ENCODE measurements at regions not wholly inside any gene's neighbourhood (a gene's known extent, or its start where the extent isn't known, plus 50 kb on each side); places are given as distances from the start of the nearest gene placed in this dataset.
"Not testable (repeated sequence)": the region's sequence is repeated elsewhere in the genome, so short reads cannot be mapped to it uniquely, and the experiment has no call there.

DNA sequence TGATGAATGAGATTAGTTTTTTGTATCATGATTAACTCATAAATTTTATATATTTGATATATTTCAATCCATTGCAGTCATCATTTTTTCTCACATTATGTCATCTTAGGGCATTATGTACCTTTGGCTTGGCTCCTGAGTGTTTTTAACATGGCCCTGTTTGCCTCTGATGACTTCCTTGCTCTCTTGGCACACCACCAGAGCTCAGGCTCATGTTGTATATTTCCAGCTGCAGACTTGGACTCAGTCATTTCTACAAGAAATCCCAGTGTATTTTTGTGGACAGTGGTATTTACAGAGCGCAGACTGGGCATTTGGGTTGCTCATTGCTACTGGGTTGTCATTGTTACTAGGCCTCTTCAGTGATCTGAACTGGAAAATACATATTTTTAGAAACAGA is 188.5 kb downstream of the ADRA2A start:
- DNase-seq (ENCODE audit: low read depth), result no peak

DNA sequence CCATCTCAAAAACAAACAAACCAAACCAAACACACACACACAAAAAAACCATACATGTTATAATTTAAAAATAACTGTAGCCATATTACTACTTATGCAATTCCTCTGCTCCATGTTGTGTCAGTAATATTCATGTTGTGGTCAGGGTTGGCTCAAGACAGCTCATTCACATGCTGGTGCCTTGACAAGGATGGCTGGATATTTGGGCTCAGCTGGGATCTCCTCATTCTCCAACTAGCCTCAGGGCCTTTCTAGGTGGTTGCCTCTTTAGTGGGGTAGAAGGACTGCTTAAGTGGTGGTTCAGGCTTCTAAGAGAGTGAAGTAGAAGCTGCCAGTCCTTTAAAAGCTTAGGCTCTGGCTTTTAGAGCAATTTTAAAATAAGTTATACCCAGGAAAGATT is 189.3 kb downstream of the ADRA2A start:
- no peak for DNase-seq (ENCODE audit: low read depth)

DNA sequence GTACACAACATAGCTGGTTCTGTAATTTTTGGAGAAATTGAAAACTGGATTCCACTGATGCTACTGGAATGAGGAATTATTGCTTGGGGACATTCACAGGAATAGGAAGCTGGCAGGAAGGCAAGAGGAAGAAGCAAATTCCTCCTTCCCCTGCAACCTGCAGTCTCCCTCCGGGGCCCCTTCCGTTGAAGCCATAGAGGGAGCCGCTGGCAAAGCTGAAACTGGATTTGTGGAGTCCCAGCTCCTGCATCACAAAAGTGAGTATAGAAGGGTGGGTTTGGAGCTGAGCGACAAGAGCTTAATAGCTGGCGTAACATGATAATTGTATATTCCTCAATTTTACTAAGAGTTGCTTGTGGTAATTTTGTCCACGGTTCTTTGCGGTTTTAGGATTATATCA is 190.8 kb downstream of the ADRA2A start:
- DNase-seq (ENCODE audit: low read depth), result no peak

DNA sequence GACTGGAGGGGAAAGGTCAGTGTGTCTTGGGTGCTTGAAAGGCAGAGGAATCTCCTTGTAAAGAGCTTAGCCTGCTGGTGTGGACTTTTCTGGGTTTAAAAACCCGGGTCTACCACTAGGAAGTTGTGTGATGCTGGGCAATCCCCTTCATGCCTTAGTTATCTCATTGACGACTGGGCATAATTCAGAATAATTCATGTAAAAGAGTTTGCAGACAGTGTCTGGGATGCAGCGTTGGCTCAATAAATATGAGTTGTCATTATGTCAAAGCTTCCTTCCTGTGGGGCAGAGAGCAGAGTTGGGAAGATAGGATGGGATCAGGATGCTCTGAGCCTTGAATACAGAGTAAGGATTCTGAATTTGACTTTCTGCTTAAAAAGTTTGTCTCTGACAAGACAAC is 196.4 kb downstream of the ADRA2A start:
- no peak for DNase-seq (ENCODE audit: low read depth)

DNA sequence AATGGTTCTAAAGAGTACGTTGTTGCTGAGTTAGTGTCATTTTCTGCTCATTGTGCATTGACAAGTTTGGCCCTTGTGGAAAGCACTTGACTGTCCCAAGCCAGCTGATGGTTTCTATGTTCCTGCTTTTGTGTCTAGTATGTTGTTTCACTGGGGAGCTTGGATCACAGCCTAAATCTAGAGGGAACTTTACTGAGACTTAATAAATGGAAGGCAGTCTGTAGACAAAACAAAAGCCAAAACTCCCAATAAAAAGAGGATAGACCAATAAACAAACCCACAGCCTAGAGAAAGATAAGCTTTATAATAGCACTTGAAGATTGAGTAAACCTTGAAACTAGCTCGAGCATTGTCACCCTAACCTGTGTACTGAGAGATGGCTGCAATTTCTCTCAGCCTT is 196.8 kb downstream of the ADRA2A start:
- DNase-seq (ENCODE audit: low read depth), result no peak

DNA sequence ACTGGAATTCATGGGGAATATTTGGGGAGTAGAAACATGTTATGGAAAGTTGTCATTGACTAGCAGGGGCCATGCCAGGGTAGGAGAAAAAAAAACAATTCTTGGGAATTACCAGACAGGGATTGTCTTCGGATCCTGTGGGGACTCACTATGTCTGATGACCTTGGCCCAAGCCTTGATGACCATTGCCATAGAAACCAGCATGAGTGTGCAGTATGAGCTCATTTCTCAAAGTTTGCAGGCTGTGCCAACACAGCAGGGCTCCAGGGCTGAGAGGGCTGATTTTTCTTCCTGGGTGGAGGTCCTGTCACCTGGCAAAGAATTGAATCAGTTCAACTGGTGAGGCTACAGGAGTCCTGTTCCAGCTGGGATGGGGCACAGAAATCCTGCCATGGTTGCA is 198.3 kb downstream of the ADRA2A start:
- no peak for DNase-seq (ENCODE audit: low read depth)

DNA sequence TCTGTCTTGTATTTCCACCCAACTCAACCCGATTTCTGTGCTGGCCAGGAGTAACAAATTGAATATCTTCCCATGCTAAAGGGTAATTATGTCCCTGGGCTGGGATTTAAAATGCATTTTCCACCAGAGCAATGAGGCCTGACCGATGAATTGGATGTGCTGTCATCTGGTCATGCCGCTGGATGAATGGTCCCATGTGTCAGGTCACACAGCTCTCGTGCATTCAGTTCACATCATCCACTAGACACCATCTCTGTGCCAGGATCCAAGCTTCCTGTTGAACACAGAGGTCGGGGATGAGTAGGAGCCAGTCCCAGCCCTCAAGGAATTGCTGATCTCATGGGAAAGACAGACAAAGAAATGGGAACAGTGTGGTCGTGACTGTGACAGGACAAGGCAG is 200.8 kb downstream of the ADRA2A start:
- DNase-seq (ENCODE audit: low read depth), result no peak

DNA sequence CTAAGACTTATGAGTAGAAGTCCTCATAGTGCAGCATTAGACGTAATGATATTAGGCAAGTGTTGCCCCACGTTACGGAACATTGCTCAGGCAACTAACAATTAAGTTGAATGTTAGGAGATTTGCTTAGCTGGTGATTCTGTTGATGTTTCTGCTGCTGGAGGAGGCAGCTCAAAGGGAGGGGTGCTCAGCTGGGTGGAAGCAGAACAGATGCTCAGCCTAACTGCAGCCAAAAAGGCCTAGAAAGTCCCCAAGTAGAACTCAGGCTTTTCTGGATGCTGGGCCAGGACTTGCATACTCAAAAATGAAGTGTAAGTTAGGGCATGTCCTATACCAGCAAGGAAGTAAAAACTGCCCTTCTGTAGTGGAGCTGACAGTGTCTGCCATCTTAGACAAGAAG is 201.4 kb downstream of the ADRA2A start:
- DNase-seq (ENCODE audit: low read depth), result no peak

DNA sequence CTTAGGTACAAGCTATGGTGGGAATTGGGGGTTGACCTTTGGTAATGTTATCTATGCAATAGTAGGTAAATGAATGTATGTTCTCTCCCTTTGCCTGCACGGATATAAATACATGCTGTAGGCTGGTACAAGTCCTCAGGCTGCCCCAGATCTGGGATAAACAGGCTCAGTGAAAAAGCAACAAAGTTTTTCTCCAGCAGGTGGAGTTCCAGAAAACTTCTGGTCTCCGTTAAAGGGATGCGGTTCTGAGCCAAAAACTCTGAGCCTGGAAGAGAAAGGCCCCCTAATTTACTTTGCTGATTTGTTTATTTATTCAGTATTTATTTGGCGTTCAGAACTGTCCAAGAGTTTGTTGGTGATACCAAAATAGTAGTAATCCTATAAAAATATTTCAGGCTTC is 204.7 kb downstream of the ADRA2A start:
- no peak for DNase-seq (ENCODE audit: low read depth)

DNA sequence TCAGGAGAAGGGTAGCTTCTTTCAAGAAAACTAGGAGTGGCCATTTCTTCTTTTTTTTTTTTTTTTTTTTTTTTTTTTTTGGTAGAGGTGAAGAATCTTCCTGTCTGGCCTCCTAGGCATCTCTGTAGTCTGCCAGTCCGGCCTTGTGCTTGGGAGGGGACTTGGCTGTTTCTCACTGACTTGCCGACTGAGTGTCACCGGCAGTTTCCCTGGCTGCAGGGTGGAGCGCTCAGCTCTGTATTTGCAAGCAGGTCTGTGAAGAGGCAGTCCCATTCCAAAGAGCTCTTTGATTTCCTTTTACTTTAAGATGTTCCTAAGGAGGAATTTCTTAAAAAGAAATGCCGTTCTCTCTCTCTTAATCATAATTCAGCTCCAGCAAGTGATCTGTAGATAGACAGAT is 212.6 kb downstream of the ADRA2A start:
- no peak for DNase-seq (ENCODE audit: low read depth)

DNA sequence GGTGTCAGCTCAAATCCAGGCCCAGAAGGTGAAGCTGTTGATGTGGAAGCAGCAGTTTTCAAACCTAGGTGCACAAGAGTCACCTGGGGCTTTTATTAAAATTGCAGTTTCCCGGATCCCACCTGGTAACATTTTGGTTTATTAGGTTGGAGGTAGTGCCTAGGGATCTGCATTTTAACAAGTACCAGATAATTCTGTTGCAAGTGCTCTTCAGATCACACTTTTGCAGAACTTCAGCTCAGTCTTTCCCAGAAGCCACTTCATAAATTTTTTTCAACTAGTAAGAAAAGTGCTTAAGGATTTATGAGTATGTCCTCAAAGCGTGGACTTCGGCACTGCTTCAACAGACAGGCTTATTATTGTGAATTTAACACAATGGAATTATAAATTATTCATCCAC is 213.8 kb downstream of the ADRA2A start:
- no peak for DNase-seq (ENCODE audit: low read depth)

DNA sequence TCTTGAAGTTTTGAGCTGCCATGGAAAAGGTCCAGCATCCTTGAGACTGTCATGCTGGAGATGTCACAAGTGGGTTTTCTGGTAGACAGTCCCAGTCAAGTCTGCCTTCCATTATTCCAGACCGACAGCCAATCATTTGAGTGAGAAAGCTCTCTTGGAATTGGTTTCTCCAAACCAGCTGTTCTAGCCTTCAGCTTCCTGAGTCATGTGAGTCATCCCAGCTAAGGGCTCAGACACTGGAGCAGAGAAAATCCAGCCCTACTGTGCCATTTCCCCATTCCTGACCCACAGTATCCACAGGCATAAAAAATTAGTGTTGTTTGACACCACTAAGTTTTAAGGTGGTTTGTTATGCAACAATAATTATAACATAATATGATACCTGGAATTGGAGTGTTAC is 219.0 kb downstream of the ADRA2A start:
- no peak for DNase-seq (ENCODE audit: low read depth)

DNA sequence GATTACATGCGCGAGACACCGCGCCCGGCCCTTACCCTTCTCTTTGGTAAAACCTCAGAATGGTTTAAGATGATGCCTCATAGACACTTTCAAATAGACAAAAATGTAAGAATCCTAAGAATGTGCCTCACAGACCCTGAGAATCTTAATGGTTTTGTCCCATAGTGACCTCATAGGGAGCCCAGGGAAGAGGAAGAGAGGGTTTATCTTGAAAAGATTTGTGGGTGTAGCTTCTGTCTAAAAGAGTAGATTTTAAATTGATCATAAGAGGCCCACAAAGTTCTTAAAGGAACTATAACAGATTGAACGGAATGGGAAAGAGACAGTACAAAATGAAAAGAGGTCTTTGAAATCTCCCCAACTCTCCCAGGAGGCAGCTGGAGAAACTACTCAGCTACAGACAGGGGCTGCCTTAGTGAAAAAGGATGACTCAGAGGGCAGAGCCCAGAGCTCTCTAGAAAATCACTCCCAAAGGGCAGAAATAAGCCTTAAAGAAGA is 220.6 kb downstream of the ADRA2A start:
- no peak for DNase-seq (ENCODE audit: low read depth)

DNA sequence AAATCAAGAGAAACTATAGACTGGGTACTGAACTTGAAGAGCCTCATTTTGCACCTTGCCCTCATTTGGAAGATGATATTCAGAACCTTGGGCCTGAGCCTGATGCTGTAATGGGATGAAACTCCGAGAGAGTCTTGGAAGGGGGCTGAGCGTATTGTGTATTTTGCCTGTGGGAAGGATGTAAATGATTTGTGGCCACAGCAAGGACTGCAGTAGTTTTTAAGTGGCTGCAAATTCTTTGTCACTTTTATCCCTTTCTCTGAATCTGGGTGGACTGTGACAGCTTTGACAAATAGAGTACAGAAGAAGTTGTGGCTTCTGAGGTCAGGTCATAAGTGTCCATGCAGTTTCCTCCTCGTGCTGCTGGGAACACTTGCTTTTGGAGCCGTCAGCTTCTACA is 221.2 kb downstream of the ADRA2A start:
- DNase-seq (ENCODE audit: low read depth), result no peak

DNA sequence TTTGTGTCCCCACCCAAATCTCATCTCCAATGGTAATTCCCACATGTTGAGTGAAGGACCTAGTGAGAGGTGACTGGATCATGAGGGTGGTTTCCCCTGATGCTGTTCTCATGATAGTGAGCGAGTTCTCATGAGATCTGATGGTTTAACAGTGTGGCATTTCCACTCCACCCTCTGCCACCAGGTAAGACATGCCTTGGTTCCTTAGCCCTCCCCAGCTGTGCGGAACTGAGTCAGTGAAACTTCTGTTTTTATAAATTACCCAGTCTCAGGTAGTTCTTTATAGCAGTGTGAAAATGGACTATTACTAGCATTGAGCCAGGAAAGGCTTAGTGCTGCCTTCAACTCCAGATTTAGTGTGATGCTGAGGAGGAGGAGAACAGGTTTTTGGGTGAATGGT is 222.2 kb downstream of the ADRA2A start:
- no peak for DNase-seq (ENCODE audit: low read depth)

DNA sequence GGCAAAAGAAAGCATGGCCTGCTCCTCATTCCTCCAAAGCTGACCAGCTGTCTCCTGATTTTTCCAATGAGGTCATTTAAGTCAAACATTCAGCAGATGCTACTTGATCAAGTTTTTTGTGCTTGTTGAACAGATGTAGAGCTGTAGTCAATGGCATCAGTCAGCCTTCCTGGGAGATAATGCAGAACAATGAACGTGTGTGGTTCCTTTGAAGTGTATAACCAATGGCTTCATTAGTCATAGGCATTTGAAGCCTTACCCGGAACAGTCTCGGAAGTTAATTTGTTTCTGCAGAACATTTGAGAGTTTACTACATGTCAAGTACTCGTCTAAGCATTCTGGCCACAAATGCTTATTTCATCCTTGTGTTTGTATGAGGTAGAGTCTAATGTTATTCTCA is 227.1 kb downstream of the ADRA2A start:
- no peak for DNase-seq (ENCODE audit: low read depth)

DNA sequence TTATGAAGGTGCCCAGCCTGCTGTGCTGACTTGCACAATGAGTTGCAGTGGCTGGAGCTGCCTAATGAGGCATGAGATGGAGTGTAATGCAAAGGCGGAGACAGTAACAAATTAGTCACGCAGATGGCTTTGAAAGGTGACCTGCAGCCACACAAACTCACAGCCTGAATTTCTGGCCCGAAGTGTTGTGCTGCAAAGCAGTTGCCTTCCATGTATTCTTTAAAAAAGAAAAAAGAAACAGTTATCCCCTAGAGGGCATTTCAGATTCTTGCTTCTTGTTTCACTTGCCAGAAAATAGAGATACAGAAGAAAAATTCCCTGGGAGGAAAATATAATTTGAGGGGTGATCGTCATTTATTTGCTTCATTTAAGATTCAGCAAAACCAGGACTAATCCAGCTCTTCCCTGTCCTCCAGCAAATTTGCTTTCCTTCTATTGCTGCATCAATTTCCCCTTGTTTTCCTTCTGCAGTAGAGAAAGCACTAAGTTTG is 239.9 kb downstream of the ADRA2A start:
- no peak for DNase-seq (ENCODE audit: low read depth)

DNA sequence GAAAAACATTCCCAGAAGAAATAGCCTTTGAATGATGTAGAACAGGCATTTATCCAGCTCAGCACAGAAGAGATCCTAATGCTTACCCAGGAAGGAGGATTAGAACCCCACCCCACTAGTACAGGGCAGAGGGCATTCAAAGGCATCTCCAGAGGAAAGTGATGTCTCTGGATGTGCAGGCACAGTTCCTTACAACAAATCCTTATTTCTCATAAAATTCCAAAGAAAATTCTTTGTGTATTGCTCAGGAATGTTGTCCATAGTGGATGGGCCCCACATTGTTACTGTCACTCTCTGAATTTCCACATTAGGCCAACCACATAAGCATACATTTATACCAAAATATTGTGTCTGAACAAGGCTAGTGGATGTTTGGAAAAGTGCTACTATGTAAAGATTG is 243.0 kb downstream of the ADRA2A start:
- DNase-seq (ENCODE audit: low read depth), result no peak

DNA sequence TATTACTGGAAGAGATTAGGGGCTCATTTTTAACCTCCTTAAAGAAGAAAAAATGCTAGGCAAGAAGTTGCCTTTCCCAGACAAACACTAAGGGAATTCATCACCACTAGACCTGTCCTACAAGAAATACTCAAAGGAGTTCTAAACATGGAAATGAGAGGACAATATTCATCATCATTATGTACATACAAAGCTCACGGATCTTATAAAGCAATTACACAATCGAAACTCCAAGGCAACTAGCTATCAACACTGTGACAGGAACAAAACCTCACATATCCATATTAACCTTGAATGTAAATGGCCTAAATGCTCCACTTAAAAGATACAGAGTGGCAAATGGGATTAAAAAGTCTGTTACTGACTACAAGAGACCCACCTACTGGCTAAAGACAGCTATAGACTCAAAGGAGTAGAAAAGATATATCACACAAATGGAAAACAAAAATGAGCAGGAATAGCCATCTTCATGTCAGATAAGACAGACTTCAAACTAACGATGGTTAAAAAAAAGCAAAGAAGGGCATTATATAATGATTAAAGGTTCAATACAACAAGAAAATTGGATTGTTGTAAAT is 246.6 kb downstream of the ADRA2A start:
- no peak for DNase-seq (ENCODE audit: low read depth)

DNA sequence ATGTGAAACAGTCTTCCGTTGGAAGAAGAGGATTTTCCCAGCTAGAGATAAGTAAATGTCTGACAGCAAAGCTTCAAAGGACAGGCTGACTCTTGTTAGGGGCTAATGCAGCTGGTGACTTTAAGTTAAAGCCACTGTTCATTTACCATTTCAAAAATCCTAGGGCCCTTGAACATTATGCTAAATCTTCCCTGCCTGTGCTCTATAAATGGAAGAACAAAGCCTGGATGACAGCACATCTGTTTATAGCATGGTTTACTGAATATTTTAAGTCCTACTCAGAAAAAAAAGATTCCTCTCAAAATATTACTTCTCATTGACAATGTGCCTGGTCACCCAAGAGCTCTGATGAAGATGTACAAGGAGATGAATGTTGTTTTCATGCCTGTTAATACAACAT is 255.3 kb downstream of the ADRA2A start:
- DNase-seq (ENCODE audit: low read depth), result not testable (repeated sequence)

DNA sequence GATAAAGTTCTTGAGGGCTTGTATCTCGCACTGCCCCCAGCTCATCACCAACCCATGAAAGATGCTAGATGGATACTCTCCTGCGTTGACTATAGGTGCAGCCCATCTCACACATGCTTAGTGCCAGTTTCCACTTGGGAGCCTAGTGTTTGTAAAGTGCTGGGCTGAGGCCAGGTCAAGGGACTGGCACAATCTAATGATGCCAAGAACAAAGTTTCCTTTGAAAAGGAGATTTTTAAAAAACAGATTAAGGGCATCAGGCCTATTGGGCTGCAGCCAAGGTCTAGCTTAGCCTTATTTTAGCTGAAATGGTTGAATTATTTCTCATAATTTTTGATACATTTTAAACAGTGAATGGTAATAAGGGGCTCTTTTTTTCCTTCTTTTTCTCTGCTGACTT is 259.0 kb downstream of the ADRA2A start:
- DNase-seq (ENCODE audit: low read depth), result no peak

DNA sequence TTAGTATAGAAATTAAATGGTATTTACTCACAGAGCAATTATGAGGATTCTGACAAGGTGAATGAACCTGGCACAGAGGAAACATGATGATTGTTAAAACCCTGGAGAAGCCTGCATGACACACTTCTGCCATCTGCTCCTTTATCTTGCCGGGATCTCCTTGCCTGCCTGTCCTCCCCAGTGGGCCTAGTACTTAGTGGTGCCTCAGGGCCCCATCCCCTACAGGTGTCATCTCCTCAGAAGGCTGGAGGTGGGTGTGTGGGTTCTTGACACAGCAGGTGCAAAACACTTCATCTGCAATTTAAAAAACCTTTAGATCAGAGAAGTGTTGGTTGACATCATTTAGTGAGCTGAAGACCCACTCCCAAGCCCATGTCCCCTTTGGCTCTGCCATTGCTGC is 261.2 kb downstream of the ADRA2A start:
- DNase-seq (ENCODE audit: low read depth), result no peak

DNA sequence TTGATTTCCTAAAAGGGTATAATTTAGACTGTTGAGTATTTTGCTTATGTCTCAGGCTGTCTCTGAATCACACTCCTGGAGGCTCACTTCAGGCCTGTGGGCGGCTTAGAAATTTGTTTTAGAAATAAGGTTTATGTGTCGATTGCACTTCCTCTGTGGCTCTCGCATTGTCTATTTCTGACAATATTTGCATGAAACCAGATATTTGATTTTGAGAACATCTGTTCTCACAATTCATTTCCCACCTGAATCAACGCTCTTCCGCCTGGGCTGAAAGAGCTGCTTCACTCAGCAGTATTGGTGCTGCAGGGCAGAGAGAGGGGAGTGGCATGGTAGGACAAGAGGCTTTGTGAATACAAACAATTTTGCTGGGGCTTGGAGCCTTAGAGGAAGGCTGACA is 262.0 kb downstream of the ADRA2A start:
- no peak for DNase-seq (ENCODE audit: low read depth)

DNA sequence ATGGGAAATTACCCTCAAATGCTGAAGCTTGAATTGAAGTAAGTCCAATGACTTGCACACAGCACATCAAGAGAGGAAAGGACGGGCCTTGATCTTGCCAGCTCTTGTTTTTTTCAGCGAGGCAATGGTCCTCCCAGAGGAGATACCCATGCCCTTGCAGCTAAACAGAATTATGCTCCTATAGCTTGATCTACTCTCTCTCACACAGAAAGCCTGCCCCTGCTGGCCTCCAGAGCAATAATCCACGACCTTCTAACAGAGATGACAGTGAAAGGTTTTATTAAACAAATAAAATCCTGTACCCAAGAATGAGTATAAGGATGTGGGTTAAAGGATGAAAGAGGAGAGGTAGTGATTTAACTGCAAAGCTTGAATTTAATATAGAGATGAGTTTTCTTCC is 268.0 kb downstream of the ADRA2A start:
- no peak for DNase-seq (ENCODE audit: low read depth)
